Hepatocyte (in vitro differentiated cells): ENCODE measurements at regions not wholly inside any gene's neighbourhood (a gene's known extent, or its start where the extent isn't known, plus 50 kb on each side); places are given as distances from the start of the nearest gene placed in this dataset.

Source experiments
- DNase-seq: peaks from one replicate; pipeline ENCODE4 v3.0.0-alpha.2; 2016; ENCODE audit warnings: low spot score
- H2AFZ ChIP-seq: fragments of 200-600 bp; sonication (generic); 2 replicates; pipeline ENCODE4 v1.6.0; 2016; ENCODE audit warnings: antibody characterized with exemption, mild to moderate bottlenecking
- H3K27ac ChIP-seq: fragments of 200-600 bp; sonication (generic); 2 replicates; pipeline ENCODE4 v1.5.1; 2016; ENCODE audit warnings: mild to moderate bottlenecking
- H3K27me3 ChIP-seq: fragments of 200-600 bp; sonication (generic); 2 replicates; pipeline ENCODE4 v1.6.1; 2016
- H3K36me3 ChIP-seq: fragments of 200-600 bp; sonication (generic); replicated peaks from 2 replicates; pipeline ENCODE4 v1.5.1; 2016; ENCODE audit warnings: low read depth; ENCODE audit not compliant: insufficient read depth
- H3K4me1 ChIP-seq: fragments of 200-600 bp; sonication (generic); 2 replicates; pipeline ENCODE4 v1.5.1; 2016; ENCODE audit warnings: mild to moderate bottlenecking, moderate library complexity; ENCODE audit not compliant: insufficient read depth
- H3K4me2 ChIP-seq: fragments of 200-600 bp; sonication (generic); 2 replicates; pipeline ENCODE4 v1.6.0; 2016
- H3K4me3 ChIP-seq: fragments of 200-600 bp; sonication (generic); 2 replicates; pipeline ENCODE4 v1.5.1; 2016; ENCODE audit warnings: mild to moderate bottlenecking
- H3K79me2 ChIP-seq: fragments of 200-600 bp; sonication (generic); 2 replicates; pipeline ENCODE4 v1.6.0; 2017; ENCODE audit warnings: mild to moderate bottlenecking
- H3K9me2 ChIP-seq: fragments of 200-600 bp; sonication (generic); replicated peaks from 2 replicates; pipeline ENCODE4 v1.6.0; 2017; ENCODE audit warnings: mild to moderate bottlenecking; ENCODE audit not compliant: insufficient read depth
- H3K9me3 ChIP-seq: fragments of 200-600 bp; sonication (generic); 2 replicates; pipeline ENCODE4 v1.5.1; 2016; ENCODE audit warnings: low read depth, mild to moderate bottlenecking
- H4K20me1 ChIP-seq: fragments of 200-600 bp; sonication (generic); 2 replicates; pipeline ENCODE4 v1.6.0; 2016; ENCODE audit warnings: mild to moderate bottlenecking; ENCODE audit not compliant: insufficient read depth, poor library complexity, severe bottlenecking
- EZH2 ChIP-seq: fragments of 200-600 bp; sonication (generic); IDR thresholded peaks from 2 replicates; pipeline ENCODE4 v1.6.1; 2016; ENCODE audit warnings: antibody characterized with exemption, mild to moderate bottlenecking, borderline replicate concordance
- EZH2phosphoT487 ChIP-seq: fragments of 200-600 bp; sonication (generic); IDR thresholded peaks from one replicate; pipeline ENCODE4 v1.6.1; 2018; ENCODE audit warnings: antibody characterized with exemption, mild to moderate bottlenecking, low read depth, moderate library complexity; ENCODE audit not compliant: unreplicated experiment, severe bottlenecking
- WGBS: methylation state at CpG from one replicate; pipeline ENCODE4 v1.1.6; 2016; ENCODE audit warnings: low lambda C conversion rate; ENCODE audit errors: missing lambda C conversion rate; 5-methylcytosine and 5-hydroxymethylcytosine counted together
- TF ChIP-seq, protein P1 (sequence below): fragments of 200-600 bp; sonication (generic); IDR thresholded peaks from 2 replicates; pipeline ENCODE4 v1.5.1; 2016; ENCODE audit warnings: antibody characterized with exemption, mild to moderate bottlenecking; ENCODE audit not compliant: poor library complexity

- Histone ChIP-seq H3K9me2 (no peaks in the 10 kb centered on the region), H3K4me1 (peaks cover 4% of the 10 kb centered on the region), H3K27me3 (no peaks in the 10 kb centered on the region), H2AFZ (no peak overlapping the region), H3K27ac (no peak overlapping the region), H3K79me2 (no peaks in the 10 kb centered on the region), H4K20me1 (no peaks in the 10 kb centered on the region), H3K4me3 (no peak overlapping the region), H3K9me3 (no peaks in the 10 kb centered on the region), H3K36me3 (no peaks in the 10 kb centered on the region), H3K4me2 (no peak overlapping the region)
- 88% methylated on average over 1 of the region's 1 CpG for WGBS
- no peak for TF ChIP-seq EZH2phosphoT487
- TF ChIP-seq EZH2: no peak
- TF ChIP-seq, protein P1, sequence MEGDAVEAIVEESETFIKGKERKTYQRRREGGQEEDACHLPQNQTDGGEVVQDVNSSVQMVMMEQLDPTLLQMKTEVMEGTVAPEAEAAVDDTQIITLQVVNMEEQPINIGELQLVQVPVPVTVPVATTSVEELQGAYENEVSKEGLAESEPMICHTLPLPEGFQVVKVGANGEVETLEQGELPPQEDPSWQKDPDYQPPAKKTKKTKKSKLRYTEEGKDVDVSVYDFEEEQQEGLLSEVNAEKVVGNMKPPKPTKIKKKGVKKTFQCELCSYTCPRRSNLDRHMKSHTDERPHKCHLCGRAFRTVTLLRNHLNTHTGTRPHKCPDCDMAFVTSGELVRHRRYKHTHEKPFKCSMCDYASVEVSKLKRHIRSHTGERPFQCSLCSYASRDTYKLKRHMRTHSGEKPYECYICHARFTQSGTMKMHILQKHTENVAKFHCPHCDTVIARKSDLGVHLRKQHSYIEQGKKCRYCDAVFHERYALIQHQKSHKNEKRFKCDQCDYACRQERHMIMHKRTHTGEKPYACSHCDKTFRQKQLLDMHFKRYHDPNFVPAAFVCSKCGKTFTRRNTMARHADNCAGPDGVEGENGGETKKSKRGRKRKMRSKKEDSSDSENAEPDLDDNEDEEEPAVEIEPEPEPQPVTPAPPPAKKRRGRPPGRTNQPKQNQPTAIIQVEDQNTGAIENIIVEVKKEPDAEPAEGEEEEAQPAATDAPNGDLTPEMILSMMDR: no peak
- DNase-seq: no peak
Observed at GRCh38 chr15:39506146-39506545, 74.7 kb upstream of the THBS1 start.

GRCh38 chr15:39508536-39508935, 72.3 kb upstream of the THBS1 start:
- Histone ChIP-seq H3K36me3 (no peaks in the 10 kb centered on the region), H3K27me3 (no peaks in the 10 kb centered on the region), H3K9me3 (no peaks in the 10 kb centered on the region), H3K4me1 (no peaks in the 10 kb centered on the region), H3K4me2 (no peak overlapping the region), H2AFZ (no peak overlapping the region), H3K27ac (no peak overlapping the region), H3K9me2 (no peaks in the 10 kb centered on the region), H3K4me3 (no peak overlapping the region), H3K79me2 (no peaks in the 10 kb centered on the region), H4K20me1 (no peaks in the 10 kb centered on the region)
- 94% methylated on average over 7 of the region's 7 CpGs for WGBS
- DNase-seq: no peak
- TF ChIP-seq, protein P1: no peak
- no peak for TF ChIP-seq EZH2phosphoT487
- TF ChIP-seq EZH2: no peak

- H3K4me1 ChIP-seq: no peaks in the 10 kb centered on the region
- H4K20me1 ChIP-seq: no peaks in the 10 kb centered on the region
- no peaks in the 10 kb centered on the region for H3K9me3 ChIP-seq
- 94% methylated on average over 7 of the region's 7 CpGs for WGBS
- no peak for DNase-seq
- TF ChIP-seq EZH2: no peak
- TF ChIP-seq, protein P1: no peak
- TF ChIP-seq EZH2phosphoT487: no peak
- no peaks in the 10 kb centered on the region for H3K27me3 ChIP-seq
- H2AFZ ChIP-seq: no peak overlapping the region
- no peak overlapping the region for H3K4me2 ChIP-seq
- H3K4me3 ChIP-seq: no peak overlapping the region
- H3K27ac ChIP-seq: no peak overlapping the region
- no peaks in the 10 kb centered on the region for H3K9me2 ChIP-seq
- no peaks in the 10 kb centered on the region for H3K36me3 ChIP-seq
- H3K79me2 ChIP-seq: no peaks in the 10 kb centered on the region
Observed at GRCh38 chr15:39510001-39510701, 70.7 kb upstream of the THBS1 start.
